ENCODE measurements at regions not wholly inside any gene's neighbourhood (a gene's known extent, or its start where the extent isn't known, plus 50 kb on each side); places are given as distances from the start of the nearest gene placed in this dataset.

DNA sequence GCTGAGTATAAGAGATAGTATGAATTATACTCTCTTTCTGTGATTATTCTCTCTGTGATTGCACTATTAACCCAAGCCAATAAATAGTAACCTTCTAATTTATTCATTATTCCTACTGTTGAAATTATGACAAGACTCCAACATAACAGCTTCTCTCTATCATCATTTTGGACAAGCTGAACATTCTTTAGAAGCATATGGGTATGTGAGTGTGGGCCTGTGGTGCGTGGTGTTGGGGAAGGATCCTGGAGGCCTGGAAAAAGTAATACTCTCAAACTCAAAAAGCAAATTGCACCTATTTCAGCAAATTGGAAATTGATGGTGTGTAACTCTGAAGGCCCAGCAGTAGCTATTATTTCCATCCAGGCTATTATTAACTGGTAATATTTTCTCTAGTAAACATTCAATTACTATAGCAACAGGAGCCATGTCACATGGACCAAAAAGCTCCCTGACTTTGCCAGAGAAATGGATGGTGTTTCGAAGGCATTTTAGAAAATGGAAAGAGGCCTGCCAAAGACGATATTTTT lies 502.8 kb downstream of the LTN1 start:
- TF ChIP-seq, protein P1, sequence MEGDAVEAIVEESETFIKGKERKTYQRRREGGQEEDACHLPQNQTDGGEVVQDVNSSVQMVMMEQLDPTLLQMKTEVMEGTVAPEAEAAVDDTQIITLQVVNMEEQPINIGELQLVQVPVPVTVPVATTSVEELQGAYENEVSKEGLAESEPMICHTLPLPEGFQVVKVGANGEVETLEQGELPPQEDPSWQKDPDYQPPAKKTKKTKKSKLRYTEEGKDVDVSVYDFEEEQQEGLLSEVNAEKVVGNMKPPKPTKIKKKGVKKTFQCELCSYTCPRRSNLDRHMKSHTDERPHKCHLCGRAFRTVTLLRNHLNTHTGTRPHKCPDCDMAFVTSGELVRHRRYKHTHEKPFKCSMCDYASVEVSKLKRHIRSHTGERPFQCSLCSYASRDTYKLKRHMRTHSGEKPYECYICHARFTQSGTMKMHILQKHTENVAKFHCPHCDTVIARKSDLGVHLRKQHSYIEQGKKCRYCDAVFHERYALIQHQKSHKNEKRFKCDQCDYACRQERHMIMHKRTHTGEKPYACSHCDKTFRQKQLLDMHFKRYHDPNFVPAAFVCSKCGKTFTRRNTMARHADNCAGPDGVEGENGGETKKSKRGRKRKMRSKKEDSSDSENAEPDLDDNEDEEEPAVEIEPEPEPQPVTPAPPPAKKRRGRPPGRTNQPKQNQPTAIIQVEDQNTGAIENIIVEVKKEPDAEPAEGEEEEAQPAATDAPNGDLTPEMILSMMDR (IDR thresholded peaks at IDR 0.05): no peak
- no peak for TF ChIP-seq POLR2A (IDR thresholded peaks at IDR 0.05)
